GM12878 (cell line): ENCODE measurements at regions not wholly inside any gene's neighbourhood (a gene's known extent, or its start where the extent isn't known, plus 50 kb on each side); places are given as distances from the start of the nearest gene placed in this dataset.

ENCODE experiments used
- ATAC-seq: fragments of 200-7000 bp; cut with Tn5 transposase; 3 replicates; pipeline ENCODE4 v1.9.1; 2020; ENCODE audit warnings: mild to moderate bottlenecking, moderate library complexity
- BruUV-seq: library from RNA; stranded (reverse); fragments of 400-500 nt; replicated peaks from 2 replicates; lab custom pipeline; 2021; lab: Mats Ljungman, UMichigan
- CTCF ChIA-PET: fragments of 300-600 bp; sonication (Branson Sonifier 250); formaldehyde crosslinking; extraction: SDS; loops from one replicate; lab custom pipeline; 2021; ENCODE audit warnings: inconsistent platforms; lab: Yijun Ruan, JAX
- POLR2A ChIA-PET: fragments of 350-600 bp; formaldehyde crosslinking; extraction: SDS; loops from one replicate; lab custom pipeline; 2021; ENCODE audit warnings: inconsistent platforms; lab: Charles Lee
- RAD21 ChIA-PET: fragments of 300-600 bp; sonication (Branson Sonifier 250); formaldehyde crosslinking; loops from one replicate; lab custom pipeline; 2023; ENCODE audit warnings: antibody characterized with exemption; ENCODE audit not compliant: unreplicated experiment; lab: Charles Lee
- SMC1A ChIA-PET: fragments of 300-600 bp; sonication (Branson Sonifier 250); formaldehyde crosslinking; loops from one replicate; lab custom pipeline; 2023; ENCODE audit not compliant: unreplicated experiment, uncharacterized antibody; lab: Charles Lee
- DNase-seq: peaks from one replicate; pipeline ENCODE4 v3.0.0-alpha.2; 2011; ENCODE audit warnings: low read depth, low spot score
- FAIRE-seq: peaks from 3 replicates; lab custom pipeline; 2011; peaks lifted over from hg19 to GRCh38; lab: Jason Lieb, UNC
- H2AFZ ChIP-seq: 2 replicates; pipeline ENCODE4 v1.6.0; 2011; ENCODE audit warnings: low read depth, low read length, control low read depth; ENCODE audit not compliant: control insufficient read depth
- H3K27ac ChIP-seq: 2 replicates; pipeline ENCODE4 v1.5.1; 2011; ENCODE audit warnings: control low read depth; ENCODE audit not compliant: control insufficient read depth, insufficient read depth
- H3K27me3 ChIP-seq, 2 experiments: replicated peaks in 1 of 2; 2 replicates each; pipeline versions ENCODE4 v1.6.0 to v1.6.1; 2011; ENCODE audit warnings: low read length in 1 of 2; ENCODE audit not compliant: control insufficient read depth in 2 of 2, insufficient read depth in 2 of 2
- H3K36me3 ChIP-seq, 2 experiments: 2 replicates each; pipeline ENCODE4 v1.5.1; 2011; ENCODE audit warnings: low read length in 1 of 2; ENCODE audit not compliant: control insufficient read depth in 2 of 2, insufficient read depth in 2 of 2
- H3K4me1 ChIP-seq: 2 replicates; pipeline ENCODE4 v1.6.1; 2011; ENCODE audit warnings: mild to moderate bottlenecking, low read length, moderate library complexity, mixed read lengths; ENCODE audit not compliant: control insufficient read depth, insufficient read depth
- H3K4me2 ChIP-seq: 2 replicates; pipeline ENCODE4 v1.6.0; 2011; ENCODE audit warnings: control low read depth; ENCODE audit not compliant: control insufficient read depth, insufficient read depth
- H3K4me3 ChIP-seq: fragments of 200-600 bp; sonication (generic); 2 replicates; pipeline ENCODE4 v1.5.1; 2016
- H3K79me2 ChIP-seq: 2 replicates; pipeline ENCODE4 v1.6.0; 2011; ENCODE audit warnings: low read length; ENCODE audit not compliant: control insufficient read depth, insufficient read depth
- H3K9ac ChIP-seq: 2 replicates; pipeline ENCODE4 v1.8.0; 2011; ENCODE audit warnings: low read length, control low read depth, mixed read lengths; ENCODE audit not compliant: control insufficient read depth, insufficient read depth
- H3K9me3 ChIP-seq: replicated peaks from 3 replicates; pipeline ENCODE4 v1.5.1; 2011; ENCODE audit warnings: mild to moderate bottlenecking, low read length; ENCODE audit not compliant: control insufficient read depth, insufficient read depth
- H4K20me1 ChIP-seq: 2 replicates; pipeline ENCODE4 v1.6.0; 2011; ENCODE audit not compliant: control insufficient read depth, insufficient read depth
- CBX3 ChIP-seq: fragments of 200-600 bp; sonication (generic); IDR thresholded peaks from 2 replicates; pipeline ENCODE4 v1.6.1; 2016; ENCODE audit warnings: low read depth, borderline replicate concordance
- CREM ChIP-seq: IDR thresholded peaks from 2 replicates; pipeline ENCODE4 v1.6.1; 2014; ENCODE audit warnings: antibody characterized with exemption, low read depth
- EP300 ChIP-seq, 2 experiments: fragments of 150-350 bp in 1 of 2; IDR thresholded peaks; 2 replicates each; pipeline ENCODE4 v1.6.1; 2011 to 2012; ENCODE audit warnings: low read depth in 2 of 2, low read length in 2 of 2, borderline replicate concordance in 1 of 2, improper control_type of control experiment in 1 of 2, inconsistent platforms in 1 of 2; ENCODE audit not compliant: control insufficient read depth in 1 of 2
- ETV6 ChIP-seq, 2 experiments: fragments of 450-650 bp in 1 of 2; IDR thresholded peaks in 1 of 2; conservative IDR thresholded peaks in 1 of 2; 2 replicates each; pipeline ENCODE4 v1.6.1; 2014; ENCODE audit warnings: antibody characterized with exemption in 1 of 2, borderline replicate concordance in 1 of 2, low read depth in 1 of 2, mild to moderate bottlenecking in 1 of 2, moderate library complexity in 1 of 2
- FOS ChIP-seq: IDR thresholded peaks from 3 replicates; pipeline ENCODE4 v1.6.1; 2011; ENCODE audit warnings: borderline replicate concordance; ENCODE audit not compliant: insufficient read length; ENCODE audit errors: extremely low read depth
- IRF3 ChIP-seq: fragments of 450-650 bp; IDR thresholded peaks from 2 replicates; pipeline ENCODE4 v1.6.1; 2014; ENCODE audit warnings: mild to moderate bottlenecking
- MEF2B ChIP-seq: fragments of 450-650 bp; IDR thresholded peaks from 2 replicates; pipeline ENCODE4 v1.6.1; 2018; ENCODE audit warnings: mild to moderate bottlenecking, moderate library complexity; ENCODE audit not compliant: partially characterized antibody, poor library complexity, severe bottlenecking
- MYB ChIP-seq: fragments of 150-350 bp; IDR thresholded peaks from 2 replicates; pipeline ENCODE4 v1.6.1; 2014; ENCODE audit warnings: mild to moderate bottlenecking, low read depth, low read length, borderline replicate concordance
- RAD21 ChIP-seq: IDR thresholded peaks from 2 replicates; pipeline ENCODE4 v1.6.1; 2011; ENCODE audit warnings: mild to moderate bottlenecking, low read depth, low read length, moderate library complexity; ENCODE audit not compliant: insufficient read depth
- RELA ChIP-seq: fragments of 450-650 bp; IDR thresholded peaks from 2 replicates; pipeline ENCODE4 v1.8.0; 2014; ENCODE audit warnings: borderline replicate concordance; ENCODE audit not compliant: partially characterized antibody
- RFX5 ChIP-seq: IDR thresholded peaks from 2 replicates; pipeline ENCODE4 v1.6.1; 2011; ENCODE audit warnings: low read depth, low read length, improper control_type of control experiment
- SREBF1 ChIP-seq: IDR thresholded peaks from 2 replicates; pipeline ENCODE4 v1.6.1; 2012; ENCODE audit warnings: mild to moderate bottlenecking, low read length
- TCF12 ChIP-seq: IDR thresholded peaks from 2 replicates; pipeline ENCODE4 v1.6.1; 2011; ENCODE audit warnings: low read depth, mild to moderate bottlenecking, low read length
- TCF3 ChIP-seq: IDR thresholded peaks from 2 replicates; pipeline ENCODE4 v1.6.1; 2012; ENCODE audit warnings: low read depth, mild to moderate bottlenecking, low read length, borderline replicate concordance; ENCODE audit not compliant: insufficient read depth
- ZBED1 ChIP-seq: IDR thresholded peaks from 2 replicates; pipeline ENCODE4 v1.6.1; 2016; ENCODE audit warnings: borderline replicate concordance
- ZNF274 ChIP-seq: IDR thresholded peaks from one replicate; pipeline ENCODE4 v1.8.0; 2011; ENCODE audit not compliant: insufficient read length, insufficient read depth
- ZNF622 ChIP-seq: fragments of 450-650 bp; IDR thresholded peaks from 2 replicates; pipeline ENCODE4 v1.6.1; 2017; ENCODE audit warnings: mild to moderate bottlenecking, inconsistent platforms
- WGBS: methylation state at CpG from one replicate; pipeline ENCODE4 v1.1.6; 2016; ENCODE audit warnings: low lambda C conversion rate; ENCODE audit not compliant: insufficient replicate concordance, insufficient coverage; ENCODE audit errors: missing lambda C conversion rate; 5-methylcytosine and 5-hydroxymethylcytosine counted together
- in situ Hi-C: fragments of 300-500 bp; cut with MboI; formaldehyde crosslinking; loops from 9 replicates; pipeline ENCODE4 v1.14.3; 2018; ENCODE audit warnings: mixed read lengths
- intact Hi-C: fragments of 100-400 bp; cut with micrococcal nuclease; formaldehyde crosslinking; loops from one replicate; pipeline ENCODE4 v1.14.2; 2022; ENCODE audit not compliant: unreplicated experiment
- TF ChIP-seq, protein P1 (sequence below): IDR thresholded peaks from 2 replicates; pipeline ENCODE4 v1.6.1; 2012; ENCODE audit warnings: low read depth, low read length, improper control_type of control experiment

- FAIRE-seq (no peak), DNase-seq (no peak), ATAC-seq (peak; percentile 66)
- no TSS peak for BruUV-seq
- ChIA-PET SMC1A (no interaction called here), POLR2A (no interaction called here), RAD21 (no interaction called here), CTCF (no interaction called here)
- Histone ChIP-seq H2AFZ (no peak overlapping the region), H3K4me1 (no peaks in the 10 kb centered on the region), H3K36me3 (no peaks in the 10 kb centered on the region), H4K20me1 (no peaks in the 10 kb centered on the region), H3K27me3 (no peaks in the 10 kb centered on the region; a peak in 1 of 4 replicates), H3K9ac (no peak overlapping the region), H3K4me2 (no peak overlapping the region), H3K27ac (no peak overlapping the region), H3K4me3 (no peak overlapping the region), H3K9me3 (no peaks in the 10 kb centered on the region), H3K79me2 (no peaks in the 10 kb centered on the region)
- TF ChIP-seq ZNF274 (no peak), TCF3 (no peak)
- in situ Hi-C loops (no loop called here), intact Hi-C loops (no loop called here)
Measured at GRCh38 chr1:213438339-213438738, 387.3 kb downstream of the RPS6KC1 start.

GRCh38 chr1:213439703-213440102 is 388.7 kb downstream of the RPS6KC1 start:
- no peak overlapping the region for H3K9ac ChIP-seq
- H3K27ac ChIP-seq, result no peak overlapping the region
- H3K4me1 ChIP-seq, result no peaks in the 10 kb centered on the region
- CTCF ChIA-PET, result no interaction called here
- BruUV-seq, result no TSS peak
- RAD21 ChIA-PET, result interaction anchor here (0.6 kb wide), 1 partner anchor 747 kb away, joined by 3 read pairs; no protein-coding TSS in a partner anchor
- no peak overlapping the region for H2AFZ ChIP-seq
- FAIRE-seq (no peak), ATAC-seq (no peak), DNase-seq (no peak)
- H3K4me2 ChIP-seq, result no peak overlapping the region
- intact Hi-C loops, result no loop called here
- H3K27me3 ChIP-seq, result no peaks in the 10 kb centered on the region; a peak in 1 of 4 replicates
- H3K36me3 ChIP-seq, result no peaks in the 10 kb centered on the region
- no peaks in the 10 kb centered on the region for H3K9me3 ChIP-seq
- H4K20me1 ChIP-seq, result no peaks in the 10 kb centered on the region
- H3K79me2 ChIP-seq, result no peaks in the 10 kb centered on the region
- POLR2A ChIA-PET, result interaction anchor here (0.6 kb wide), 1 partner anchor 848 kb away, joined by 8 read pairs; no protein-coding TSS in a partner anchor
- 86% methylated on average over 2 of the region's 2 CpGs for WGBS
- in situ Hi-C loops, result no loop called here
- H3K4me3 ChIP-seq, result no peak overlapping the region
- SMC1A ChIA-PET, result interaction anchor here (1.2 kb wide), 1 partner anchor 24 kb away, joined by 3 read pairs; no protein-coding TSS in a partner anchor
- no peak for TF ChIP-seq RFX5
- TF ChIP-seq MEF2B, result no peak
- no peak for TF ChIP-seq IRF3
- TF ChIP-seq, protein P1, sequence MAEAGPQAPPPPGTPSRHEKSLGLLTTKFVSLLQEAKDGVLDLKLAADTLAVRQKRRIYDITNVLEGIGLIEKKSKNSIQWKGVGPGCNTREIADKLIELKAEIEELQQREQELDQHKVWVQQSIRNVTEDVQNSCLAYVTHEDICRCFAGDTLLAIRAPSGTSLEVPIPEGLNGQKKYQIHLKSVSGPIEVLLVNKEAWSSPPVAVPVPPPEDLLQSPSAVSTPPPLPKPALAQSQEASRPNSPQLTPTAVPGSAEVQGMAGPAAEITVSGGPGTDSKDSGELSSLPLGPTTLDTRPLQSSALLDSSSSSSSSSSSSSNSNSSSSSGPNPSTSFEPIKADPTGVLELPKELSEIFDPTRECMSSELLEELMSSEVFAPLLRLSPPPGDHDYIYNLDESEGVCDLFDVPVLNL, result no peak
- no peak for TF ChIP-seq ZNF622
- TF ChIP-seq ETV6 (conservative IDR thresholded peaks at IDR 0.05 in 1 of 2, IDR thresholded peaks at IDR 0.05 in 1 of 2; ENCODE audit: borderline replicate concordance in 1 of 2, low read depth in 1 of 2), result no peak
- TF ChIP-seq RELA, result no peak
- no peak for TF ChIP-seq MYB
- TF ChIP-seq CREM, result no peak
- no peak for TF ChIP-seq ZBED1
- TF ChIP-seq RAD21, result no peak
- no peak for TF ChIP-seq FOS
- no peak for TF ChIP-seq TCF12
- TF ChIP-seq CBX3, result no peak
- no peak for TF ChIP-seq EP300 (IDR thresholded peaks at IDR 0.05; ENCODE audit: borderline replicate concordance in 1 of 2, control insufficient read depth in 1 of 2, low read depth in 2 of 2, low read length in 2 of 2)
- TF ChIP-seq SREBF1, result no peak
